Pancreas (tissue), 10 donors: ENCODE measurements at regions not wholly inside any gene's neighbourhood (a gene's known extent, or its start where the extent isn't known, plus 50 kb on each side); places are given as distances from the start of the nearest gene placed in this dataset.

Experiments used
- ATAC-seq, 4 donors: fragments of 200-7000 bp; cut with Tn5 transposase; one replicate each; pipeline versions ENCODE4 v1.8.0 to v1.9.1; 2020; ENCODE audit warnings: mild to moderate bottlenecking in 4 of 4, moderate library complexity in 4 of 4
- DNase-seq, 6 donors: peaks; one replicate each; pipeline ENCODE4 v3.0.0-alpha.2; 2020
- FAIRE-seq: peaks from 2 replicates; lab custom pipeline; 2012; peaks lifted over from hg19 to GRCh38; lab: Jason Lieb, UNC
- H3K27ac ChIP-seq, 4 donors: fragments of 200-600 bp; sonication (generic); 1 replicate in 3 of 4; 2 replicates in 1 of 4; pipeline versions ENCODE4 v1.5.0 to v1.8.0; 2020
- H3K27me3 ChIP-seq, 4 donors: fragments of 200-600 bp; one replicate each; pipeline ENCODE4 v1.8.0; 2021
- H3K36me3 ChIP-seq, 3 donors: fragments of 200-600 bp; sonication (generic) in 1 of 3; one replicate each; pipeline versions ENCODE4 v1.5.0 to v1.8.0; 2020 to 2021
- H3K4me1 ChIP-seq, 3 donors: fragments of 200-600 bp; one replicate each; pipeline ENCODE4 v1.8.0; 2021
- H3K4me3 ChIP-seq, 4 donors: fragments of 200-600 bp; sonication (generic) in 2 of 4; one replicate each; pipeline versions ENCODE4 v1.5.0 to v1.8.0; 2020 to 2021
- H3K9me3 ChIP-seq, 4 donors: fragments of 200-600 bp; one replicate each; pipeline ENCODE4 v1.8.0; 2021
- WGBS, 2 donors: extraction: QIAGEN DNeasy Blood & Tissue Kit; methylation state at CpG; one replicate each; pipeline ENCODE4 v1.1.7; 2013; 5-methylcytosine and 5-hydroxymethylcytosine counted together
- intact Hi-C, 3 donors: fragments of 100-400 bp; cut with DNase I; formaldehyde crosslinking; loops; one replicate each; pipeline versions ENCODE4 v1.11.1 to v1.14.2; 2022
- TF ChIP-seq, protein P1 (sequence below), 4 donors: fragments of 200-600 bp; sonication (generic) in 3 of 4; IDR thresholded peaks; one replicate each; pipeline versions ENCODE4 v1.5.0 to v1.8.0; 2021; ENCODE audit warnings: antibody characterized with exemption in 4 of 4
- donor health status: healthy with polysubstance abuse.
- donor health status: DM: no; HTN: no; CAD: no; lungs with moderate emphysema.
- donor health status: DM: no; HTN: no; CAD: no.
- donor health status: control.
- donor health status: control.
- donor health status: Bipolar disorder and iron deficiency.
- donor health status: DM: yes; HTN: yes; CAD: no.
- donor health status: DM: no; HTN: no; CAD: no.
- donor health status: DM: no; HTN: no; CAD: no.
- donor health status: DM: yes; HTN: yes; CAD: no.

DNA sequence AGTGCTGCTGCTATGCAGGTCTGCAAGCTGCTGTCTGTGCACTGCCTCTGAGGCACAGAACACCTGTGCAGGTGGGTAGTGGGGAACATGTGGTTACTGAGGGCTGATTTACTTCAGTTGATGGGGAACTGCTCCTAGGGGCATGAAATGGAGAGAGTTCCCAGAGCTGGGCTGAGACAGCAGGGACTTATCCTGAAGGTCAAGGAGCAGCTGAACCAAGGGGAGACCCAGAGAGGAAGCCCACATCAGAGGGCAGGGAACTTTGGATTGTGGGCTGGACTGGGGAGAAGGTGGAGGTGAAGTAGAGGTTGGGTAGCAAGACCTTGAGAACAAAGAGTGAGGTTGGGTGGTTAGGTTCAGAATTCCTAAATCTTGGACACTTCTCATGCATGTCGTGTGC is 311.9 kb downstream of the AACS start:
- H3K9me3 ChIP-seq: no peaks in the 10 kb centered on the region
- DNase-seq (no peak), ATAC-seq (no peak), FAIRE-seq (no peak)
- no peaks in the 10 kb centered on the region for H3K27me3 ChIP-seq
- no peaks in the 10 kb centered on the region for H3K36me3 ChIP-seq
- TF ChIP-seq, protein P1, sequence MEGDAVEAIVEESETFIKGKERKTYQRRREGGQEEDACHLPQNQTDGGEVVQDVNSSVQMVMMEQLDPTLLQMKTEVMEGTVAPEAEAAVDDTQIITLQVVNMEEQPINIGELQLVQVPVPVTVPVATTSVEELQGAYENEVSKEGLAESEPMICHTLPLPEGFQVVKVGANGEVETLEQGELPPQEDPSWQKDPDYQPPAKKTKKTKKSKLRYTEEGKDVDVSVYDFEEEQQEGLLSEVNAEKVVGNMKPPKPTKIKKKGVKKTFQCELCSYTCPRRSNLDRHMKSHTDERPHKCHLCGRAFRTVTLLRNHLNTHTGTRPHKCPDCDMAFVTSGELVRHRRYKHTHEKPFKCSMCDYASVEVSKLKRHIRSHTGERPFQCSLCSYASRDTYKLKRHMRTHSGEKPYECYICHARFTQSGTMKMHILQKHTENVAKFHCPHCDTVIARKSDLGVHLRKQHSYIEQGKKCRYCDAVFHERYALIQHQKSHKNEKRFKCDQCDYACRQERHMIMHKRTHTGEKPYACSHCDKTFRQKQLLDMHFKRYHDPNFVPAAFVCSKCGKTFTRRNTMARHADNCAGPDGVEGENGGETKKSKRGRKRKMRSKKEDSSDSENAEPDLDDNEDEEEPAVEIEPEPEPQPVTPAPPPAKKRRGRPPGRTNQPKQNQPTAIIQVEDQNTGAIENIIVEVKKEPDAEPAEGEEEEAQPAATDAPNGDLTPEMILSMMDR (IDR thresholded peaks at IDR 0.05): no peak
- intact Hi-C loops: no loop called here
- H3K4me3 ChIP-seq: no peak overlapping the region
- no peak overlapping the region for H3K27ac ChIP-seq
- 61 to 78% methylated on average over 1 of the region's 1 CpG for WGBS, 2 donors
- H3K4me1 ChIP-seq: no peaks in the 10 kb centered on the region

DNA sequence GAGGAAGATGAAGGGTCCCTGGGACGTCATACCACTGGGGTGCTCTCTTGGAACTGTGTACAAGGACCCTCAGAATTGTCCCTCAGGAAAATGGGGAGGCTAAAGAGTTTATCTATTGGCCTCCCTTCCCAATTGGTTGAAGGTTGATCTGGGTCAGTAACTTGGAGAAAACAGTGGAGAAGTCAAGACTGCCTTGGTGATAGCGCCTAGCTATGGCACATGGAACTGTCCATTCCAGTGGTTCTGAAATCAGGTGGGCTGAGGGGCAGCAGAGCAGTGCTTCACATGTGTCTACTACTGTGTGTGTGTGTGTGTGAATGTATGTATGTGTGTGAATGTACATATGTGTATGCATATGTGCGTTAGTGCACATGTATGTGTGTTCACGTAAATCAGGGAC is 316.1 kb downstream of the AACS start:
- H3K27ac ChIP-seq: no peak overlapping the region
- WGBS, 2 donors: 66 to 79% methylated on average over 4 of the region's 4 CpGs
- FAIRE-seq (no peak), DNase-seq (no peak), ATAC-seq (no peak)
- H3K4me1 ChIP-seq: no peaks in the 10 kb centered on the region
- H3K27me3 ChIP-seq: peaks cover 0 to 4% (median 0%) of the 10 kb centered on the region in 4 donors
- H3K4me3 ChIP-seq: no peak overlapping the region
- intact Hi-C loops: no loop called here
- TF ChIP-seq, protein P1 (IDR thresholded peaks at IDR 0.05): no peak
- H3K9me3 ChIP-seq: no peaks in the 10 kb centered on the region
- no peaks in the 10 kb centered on the region for H3K36me3 ChIP-seq

DNA sequence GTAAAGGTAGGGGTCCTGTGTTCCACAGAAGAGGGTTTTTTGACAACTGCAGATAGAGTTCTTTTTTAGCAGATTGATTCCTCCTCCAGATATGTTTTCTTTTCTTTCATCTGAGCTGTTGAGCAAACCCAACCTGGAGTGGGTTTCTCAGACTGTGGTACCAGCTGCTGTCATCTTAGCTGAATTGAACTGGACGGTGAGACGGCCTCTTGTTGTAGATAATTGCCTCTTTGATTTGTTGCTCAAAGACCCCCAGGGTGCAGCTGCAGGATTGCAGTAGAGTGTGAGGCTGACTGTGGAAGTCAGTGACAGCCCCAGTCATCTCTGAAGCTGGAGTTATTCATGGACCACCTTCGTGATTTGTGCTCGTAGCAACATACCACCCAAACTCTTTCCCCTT is 317.7 kb downstream of the AACS start:
- Histone ChIP-seq H3K4me3 (no peak overlapping the region), H3K27ac (no peak overlapping the region), H3K27me3 (peaks cover 0 to 4% (median 0%) of the 10 kb centered on the region in 4 donors), H3K36me3 (no peaks in the 10 kb centered on the region), H3K9me3 (no peaks in the 10 kb centered on the region), H3K4me1 (peaks cover 0 to 3% (median 0%) of the 10 kb centered on the region in 3 donors)
- TF ChIP-seq, protein P1 (IDR thresholded peaks at IDR 0.05): no peak
- FAIRE-seq (no peak), DNase-seq (no peak), ATAC-seq (no peak)
- 51 to 72% methylated on average over 4 of the region's 4 CpGs for WGBS, 2 donors
- intact Hi-C loops: no loop called here

DNA sequence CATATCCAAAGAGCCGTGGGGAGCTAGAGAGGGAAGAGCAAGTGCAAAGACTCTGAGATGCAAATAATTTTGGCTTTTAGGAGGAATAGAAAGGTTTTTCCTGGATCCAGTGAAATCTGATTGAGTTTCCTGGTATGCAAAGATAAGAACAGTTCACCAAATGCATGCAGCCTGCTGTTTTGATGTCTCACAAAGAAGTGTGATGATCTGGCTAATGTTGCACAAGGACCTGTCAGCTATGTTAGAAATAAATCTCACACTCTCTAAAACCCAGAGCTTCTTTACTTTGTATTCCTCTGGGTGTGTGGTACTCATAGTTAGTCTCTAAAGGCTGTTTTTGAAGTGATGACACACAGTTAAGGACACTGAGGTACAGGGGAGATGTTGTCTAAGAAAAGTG is 321.4 kb downstream of the AACS start:
- Histone ChIP-seq H3K9me3 (no peaks in the 10 kb centered on the region), H3K27me3 (peaks cover 0 to 4% (median 0%) of the 10 kb centered on the region in 4 donors), H3K4me3 (no peak overlapping the region), H3K36me3 (no peaks in the 10 kb centered on the region), H3K27ac (no peak overlapping the region), H3K4me1 (peaks cover 0 to 3% (median 0%) of the 10 kb centered on the region in 3 donors)
- no peak for ATAC-seq
- WGBS, 2 donors: 55 to 67% methylated on average over 1 of the region's 1 CpG
- TF ChIP-seq, protein P1 (IDR thresholded peaks at IDR 0.05): no peak
- intact Hi-C loops: no loop called here
- DNase-seq: no peak
- no peak for FAIRE-seq

DNA sequence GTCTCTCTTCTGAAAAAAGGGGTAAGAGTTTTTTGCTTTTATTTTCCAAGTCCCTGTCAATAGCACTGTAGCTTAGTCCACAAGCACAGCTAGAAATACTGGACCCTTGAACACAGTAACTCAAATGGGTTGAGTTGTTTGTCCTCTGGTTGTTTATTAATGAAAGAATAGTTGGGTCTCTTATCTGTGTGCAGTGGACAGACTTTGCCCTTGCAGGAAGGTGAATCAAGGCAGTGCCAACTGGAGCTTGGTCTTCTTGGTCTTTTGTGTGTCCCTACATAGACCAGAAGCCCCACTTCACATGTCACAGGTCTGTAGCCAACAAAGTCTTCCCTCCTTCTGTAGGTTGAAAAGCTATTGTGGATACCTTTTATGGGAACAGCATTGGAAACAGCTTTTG is 322.0 kb downstream of the AACS start:
- H3K27ac ChIP-seq: no peak overlapping the region
- H3K9me3 ChIP-seq: no peaks in the 10 kb centered on the region
- H3K4me3 ChIP-seq: no peak overlapping the region
- peaks cover 0 to 4% (median 0%) of the 10 kb centered on the region in 4 donors for H3K27me3 ChIP-seq
- TF ChIP-seq, protein P1 (IDR thresholded peaks at IDR 0.05): no peak
- intact Hi-C loops: no loop called here
- peaks cover 0 to 3% (median 0%) of the 10 kb centered on the region in 3 donors for H3K4me1 ChIP-seq
- no peaks in the 10 kb centered on the region for H3K36me3 ChIP-seq
- DNase-seq: no peak
- ATAC-seq: peak in 3 of 4 donors; percentile 12 to 61 (median 47)
- no peak for FAIRE-seq
